Nephron (organoid): ENCODE measurements at regions not wholly inside any gene's neighbourhood (a gene's known extent, or its start where the extent isn't known, plus 50 kb on each side); places are given as distances from the start of the nearest gene placed in this dataset.
"Not testable (repeated sequence)": the region's sequence is repeated elsewhere in the genome, so short reads cannot be mapped to it uniquely, and the experiment has no call there.

ENCODE experiments used
- H3K27ac Mint-ChIP-seq, 3 experiments: 2 replicates each; pipeline ENCODE4 v1.8.0; 2020; ENCODE audit warnings: mixed read lengths in 3 of 3, mild to moderate bottlenecking in 2 of 3, moderate library complexity in 1 of 3
- H3K27me3 Mint-ChIP-seq: 2 replicates; pipeline ENCODE4 v1.8.0; 2021; ENCODE audit warnings: low read depth, mild to moderate bottlenecking, moderate library complexity, mixed read lengths
- H3K36me3 Mint-ChIP-seq: 2 replicates; pipeline ENCODE4 v1.8.0; 2020; ENCODE audit warnings: low read depth, mixed read lengths
- H3K4me1 Mint-ChIP-seq: 2 replicates; pipeline ENCODE4 v1.8.0; 2020; ENCODE audit warnings: mixed read lengths
- H3K4me3 Mint-ChIP-seq, 3 experiments: 2 replicates each; pipeline ENCODE4 v1.8.0; 2020; ENCODE audit warnings: mild to moderate bottlenecking in 3 of 3, mixed read lengths in 3 of 3, moderate library complexity in 2 of 3
- H3K9me3 Mint-ChIP-seq: 2 replicates; pipeline ENCODE4 v1.8.0; 2020; ENCODE audit warnings: mixed read lengths
- CTCF ChIP-seq, 3 experiments: fragments of 200-600 bp; sonication (generic); IDR thresholded peaks; one replicate each; pipeline ENCODE4 v1.5.0; 2021; ENCODE audit warnings: antibody characterized with exemption in 3 of 3; ENCODE audit not compliant: unreplicated experiment in 3 of 3

- Mint-ChIP-seq H3K36me3 (no peaks in the 10 kb centered on the region), H3K4me3 (no peak overlapping the region), H3K4me1 (peaks cover 24% of the 10 kb centered on the region), H3K27ac (peak overlapping the region in 1 of 3 experiments; percentile 79), H3K27me3 (peaks cover 4% of the 10 kb centered on the region), H3K9me3 (no peaks in the 10 kb centered on the region)
- no peak for TF ChIP-seq CTCF (IDR thresholded peaks at IDR 0.05; ENCODE audit: unreplicated experiment in 3 of 3)
Observed at GRCh38 chr9:106019702-106020101, 325.4 kb downstream of the TMEM38B start.

- no peaks in the 10 kb centered on the region for H3K36me3 Mint-ChIP-seq
- peaks cover 24% of the 10 kb centered on the region for H3K4me1 Mint-ChIP-seq
- peaks cover 4% of the 10 kb centered on the region for H3K27me3 Mint-ChIP-seq
- no peak for TF ChIP-seq CTCF (IDR thresholded peaks at IDR 0.05; ENCODE audit: unreplicated experiment in 3 of 3)
- no peak overlapping the region for H3K27ac Mint-ChIP-seq
- H3K9me3 Mint-ChIP-seq = no peaks in the 10 kb centered on the region
- H3K4me3 Mint-ChIP-seq = no peak overlapping the region
Observed at GRCh38 chr9:106020186-106020585, 325.8 kb downstream of the TMEM38B start.

- no peaks in the 10 kb centered on the region for H3K36me3 Mint-ChIP-seq
- H3K27me3 Mint-ChIP-seq = peaks cover 4% of the 10 kb centered on the region
- peaks cover 24% of the 10 kb centered on the region for H3K4me1 Mint-ChIP-seq
- no peaks in the 10 kb centered on the region for H3K9me3 Mint-ChIP-seq
- no peak overlapping the region for H3K4me3 Mint-ChIP-seq
- no peak for TF ChIP-seq CTCF (IDR thresholded peaks at IDR 0.05; ENCODE audit: unreplicated experiment in 3 of 3)
- no peak overlapping the region for H3K27ac Mint-ChIP-seq
Observed at GRCh38 chr9:106023455-106023854, 329.1 kb downstream of the TMEM38B start.

GRCh38 chr9:106025453-106025852, 331.1 kb downstream of the TMEM38B start:
- no peaks in the 10 kb centered on the region for H3K36me3 Mint-ChIP-seq
- no peak overlapping the region for H3K4me3 Mint-ChIP-seq
- no peak for TF ChIP-seq CTCF (IDR thresholded peaks at IDR 0.05; ENCODE audit: unreplicated experiment in 3 of 3)
- peaks cover 11% of the 10 kb centered on the region for H3K9me3 Mint-ChIP-seq
- no peak overlapping the region for H3K27ac Mint-ChIP-seq
- H3K27me3 Mint-ChIP-seq = peaks cover 4% of the 10 kb centered on the region
- H3K4me1 Mint-ChIP-seq = peaks cover 6% of the 10 kb centered on the region

GRCh38 chr9:106030146-106030545, 335.8 kb downstream of the TMEM38B start:
- not testable (repeated sequence) for H3K36me3 Mint-ChIP-seq, H3K27ac Mint-ChIP-seq, H3K4me1 Mint-ChIP-seq, H3K4me3 Mint-ChIP-seq, H3K27me3 Mint-ChIP-seq
- H3K9me3 Mint-ChIP-seq = peaks cover 20% of the 10 kb centered on the region

GRCh38 chr9:106032978-106033377, 338.6 kb downstream of the TMEM38B start:
- Mint-ChIP-seq H3K4me3 (no peak overlapping the region), H3K4me1 (no peaks in the 10 kb centered on the region)
- TF ChIP-seq CTCF (IDR thresholded peaks at IDR 0.05; ENCODE audit: unreplicated experiment in 3 of 3) = no peak

More at GRCh38 chr9:106032978-106033377, 338.6 kb downstream of the TMEM38B start:
- H3K36me3 Mint-ChIP-seq = no peaks in the 10 kb centered on the region
- peaks cover 3% of the 10 kb centered on the region for H3K27me3 Mint-ChIP-seq
- H3K9me3 Mint-ChIP-seq = peaks cover 20% of the 10 kb centered on the region
- no peak overlapping the region for H3K27ac Mint-ChIP-seq
